NCI-H2029 (cell line): ENCODE measurements at regions not wholly inside any gene's neighbourhood (a gene's known extent, or its start where the extent isn't known, plus 50 kb on each side); places are given as distances from the start of the nearest gene placed in this dataset.
"Not testable (repeated sequence)": the region's sequence is repeated elsewhere in the genome, so short reads cannot be mapped to it uniquely, and the experiment has no call there.

Source experiments
- DNase-seq: peaks from one replicate; lab custom pipeline; 2025; lab: John Stamatoyannopoulos, UW

GRCh38 chr16:88228751-88229150, 154.0 kb upstream of the ZNF469 start:
- not testable (repeated sequence) for DNase-seq

- not testable (repeated sequence) for DNase-seq
Observed at GRCh38 chr16:88229710-88230109, 153.0 kb upstream of the ZNF469 start.

DNA sequence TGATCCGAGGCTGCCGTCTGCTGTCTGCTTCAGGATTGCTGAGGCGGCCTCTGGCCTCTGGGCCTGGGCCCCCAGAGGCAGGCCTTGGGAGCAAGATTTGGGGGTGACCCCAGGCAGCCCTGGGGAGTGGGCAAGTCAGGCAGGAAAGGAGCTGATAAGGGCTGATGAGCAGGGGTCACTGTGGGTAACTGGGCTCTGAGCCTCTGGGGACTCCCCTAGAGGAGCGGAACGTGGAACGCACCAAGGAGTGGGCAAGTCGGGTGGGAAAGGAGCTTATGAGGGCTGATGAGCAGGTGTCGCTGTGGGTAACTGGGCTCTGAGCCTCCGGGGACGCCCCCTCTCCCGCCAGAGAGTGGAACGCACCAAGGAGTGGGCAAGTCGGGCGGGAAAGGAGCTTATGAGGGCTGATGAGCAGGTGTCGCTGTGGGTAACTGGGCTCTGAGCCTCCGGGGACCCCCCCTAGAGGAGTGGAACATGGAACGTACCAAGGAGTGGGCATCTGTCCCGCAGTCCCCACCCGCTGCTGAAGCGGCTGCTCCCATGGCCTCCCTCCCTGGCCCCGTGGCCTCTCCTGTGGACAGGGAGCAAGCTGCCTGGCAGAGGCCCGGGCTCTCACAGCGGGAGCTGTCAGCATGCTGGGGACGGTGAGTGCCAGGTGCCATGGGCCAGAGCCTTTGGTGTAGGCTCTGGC, 152.3 kb upstream of the ZNF469 start:
- not testable (repeated sequence) for DNase-seq

DNA sequence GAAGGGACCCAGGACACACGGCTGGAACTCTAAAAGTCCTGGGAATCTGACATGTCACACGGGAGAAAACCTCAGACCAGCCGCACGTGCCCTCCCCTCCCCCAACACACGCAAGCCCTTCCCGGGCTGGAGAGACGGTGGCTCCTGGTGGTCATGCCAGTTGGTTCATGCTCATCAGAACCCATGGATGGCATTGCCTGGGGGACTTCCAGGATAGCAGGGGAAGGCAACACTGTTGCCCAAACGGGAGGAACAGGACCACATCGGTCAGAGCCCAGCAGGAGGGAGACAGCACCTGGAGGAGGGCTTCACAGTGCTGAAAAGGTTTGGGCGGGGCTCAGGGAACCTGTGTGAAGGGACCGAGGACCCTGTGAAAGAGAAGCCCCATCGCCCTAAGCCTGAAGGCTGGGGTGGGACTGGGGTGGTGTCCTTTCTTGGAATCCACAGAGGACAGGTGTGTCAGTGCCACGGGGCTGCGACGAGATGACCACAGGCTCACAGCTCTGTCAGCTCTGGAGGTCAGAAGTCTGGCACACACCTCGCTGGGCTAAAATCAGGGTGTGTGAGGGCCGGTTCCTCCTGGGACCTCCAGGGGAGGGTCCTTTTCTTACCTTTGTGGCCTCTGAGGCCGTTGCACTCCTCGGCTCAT, 151.7 kb upstream of the ZNF469 start:
- DNase-seq, result not testable (repeated sequence)

DNA sequence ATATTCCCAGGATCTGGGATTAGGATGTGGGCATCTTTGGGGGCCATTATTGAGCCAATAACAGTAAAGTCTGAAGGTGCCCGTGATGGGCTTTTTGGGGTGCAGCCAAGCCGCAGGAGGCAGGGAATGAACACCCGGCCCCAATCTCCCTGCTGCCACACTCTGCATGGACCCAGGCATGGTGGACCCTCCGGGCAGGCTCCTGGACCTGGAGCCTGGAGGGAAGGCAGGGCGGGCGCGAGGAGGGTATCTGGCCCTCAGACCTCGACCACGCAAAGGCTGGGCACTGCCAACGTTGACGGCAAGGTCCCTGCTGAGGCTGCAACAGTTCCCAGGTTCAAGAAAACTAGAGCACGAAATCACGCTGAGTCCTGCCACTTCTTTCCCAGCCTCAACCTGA, 150.9 kb upstream of the ZNF469 start:
- not testable (repeated sequence) for DNase-seq

DNA sequence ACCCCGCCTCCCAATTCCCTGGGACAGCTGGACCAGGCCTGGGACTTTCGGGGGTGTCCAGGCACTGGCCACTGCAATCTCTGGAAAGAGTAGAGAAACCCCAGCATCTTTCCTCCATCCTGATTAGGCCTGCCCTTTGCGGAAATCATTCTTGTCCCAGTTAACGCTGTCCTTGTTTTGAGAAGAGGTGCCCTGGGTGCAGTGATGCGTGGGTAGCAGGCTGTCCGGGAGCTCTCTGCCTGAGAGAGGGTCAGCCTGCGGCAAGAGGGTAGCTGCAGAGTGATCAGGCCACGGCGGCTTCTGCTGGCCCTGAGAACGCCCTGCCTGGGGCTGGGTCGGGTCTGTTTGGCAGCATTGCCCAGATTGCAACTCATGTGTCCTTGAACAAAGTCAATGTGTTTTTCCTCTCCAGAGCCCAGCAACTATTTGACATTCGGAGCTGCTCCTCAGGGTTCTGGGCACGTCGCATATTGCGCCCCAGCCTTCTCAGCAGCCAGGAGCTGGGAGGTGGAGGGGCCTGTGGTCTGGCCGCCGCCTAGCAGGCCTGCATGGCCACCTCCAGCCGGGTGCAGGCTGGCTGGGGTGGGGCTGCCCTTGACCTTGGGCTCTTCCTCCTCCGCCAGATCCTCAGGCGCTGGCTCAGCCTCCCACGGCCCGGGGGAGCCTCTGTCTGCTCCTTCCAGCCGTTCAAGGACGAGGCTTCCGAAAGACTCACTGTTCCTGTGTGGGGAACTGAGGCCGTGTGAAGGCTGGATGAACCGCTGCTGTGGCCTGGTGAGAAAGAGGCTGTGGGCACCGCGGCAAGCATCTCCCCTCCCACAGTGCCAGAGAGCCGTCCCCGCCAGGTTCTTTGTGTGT, 150.1 kb upstream of the ZNF469 start:
- not testable (repeated sequence) for DNase-seq

DNA sequence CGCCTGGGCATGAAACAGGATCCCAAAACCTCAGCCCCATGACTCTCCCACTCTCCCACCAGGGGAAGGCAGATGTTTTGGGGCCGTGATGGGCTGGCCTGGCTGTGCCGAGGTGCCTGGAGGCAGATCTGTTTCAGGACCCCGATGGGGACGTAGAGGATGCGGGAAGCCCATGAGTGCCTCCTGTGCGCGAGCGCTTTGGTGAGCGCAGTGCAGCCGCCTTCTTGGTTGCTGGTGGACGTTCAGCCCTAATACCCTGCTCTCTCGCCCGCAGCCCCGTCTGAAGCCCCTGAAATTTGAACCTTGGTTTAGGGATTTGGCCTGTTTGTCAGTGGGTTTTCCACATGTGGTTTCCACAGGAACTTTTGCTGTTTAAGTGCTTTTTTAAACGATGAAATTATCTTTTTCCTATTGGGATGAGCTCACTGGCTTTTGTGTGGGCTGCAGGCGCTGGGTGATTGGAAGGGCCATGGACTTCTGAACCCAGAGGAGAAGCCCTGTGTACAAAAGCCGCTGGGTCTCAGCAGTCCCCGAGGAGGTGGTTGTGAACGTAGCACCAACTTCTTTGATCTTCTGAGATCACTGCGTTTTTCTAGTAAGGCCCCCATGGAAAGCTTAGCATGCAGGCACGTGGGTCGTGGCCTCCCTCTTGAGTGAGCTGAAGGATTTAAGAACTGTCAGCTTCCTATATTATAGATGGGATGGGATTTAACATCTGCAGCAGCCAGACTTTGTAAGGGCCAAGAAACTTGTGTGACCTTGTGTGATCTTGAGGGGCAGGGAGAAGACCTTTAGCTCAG, 148.9 kb upstream of the ZNF469 start:
- not testable (repeated sequence) for DNase-seq

DNA sequence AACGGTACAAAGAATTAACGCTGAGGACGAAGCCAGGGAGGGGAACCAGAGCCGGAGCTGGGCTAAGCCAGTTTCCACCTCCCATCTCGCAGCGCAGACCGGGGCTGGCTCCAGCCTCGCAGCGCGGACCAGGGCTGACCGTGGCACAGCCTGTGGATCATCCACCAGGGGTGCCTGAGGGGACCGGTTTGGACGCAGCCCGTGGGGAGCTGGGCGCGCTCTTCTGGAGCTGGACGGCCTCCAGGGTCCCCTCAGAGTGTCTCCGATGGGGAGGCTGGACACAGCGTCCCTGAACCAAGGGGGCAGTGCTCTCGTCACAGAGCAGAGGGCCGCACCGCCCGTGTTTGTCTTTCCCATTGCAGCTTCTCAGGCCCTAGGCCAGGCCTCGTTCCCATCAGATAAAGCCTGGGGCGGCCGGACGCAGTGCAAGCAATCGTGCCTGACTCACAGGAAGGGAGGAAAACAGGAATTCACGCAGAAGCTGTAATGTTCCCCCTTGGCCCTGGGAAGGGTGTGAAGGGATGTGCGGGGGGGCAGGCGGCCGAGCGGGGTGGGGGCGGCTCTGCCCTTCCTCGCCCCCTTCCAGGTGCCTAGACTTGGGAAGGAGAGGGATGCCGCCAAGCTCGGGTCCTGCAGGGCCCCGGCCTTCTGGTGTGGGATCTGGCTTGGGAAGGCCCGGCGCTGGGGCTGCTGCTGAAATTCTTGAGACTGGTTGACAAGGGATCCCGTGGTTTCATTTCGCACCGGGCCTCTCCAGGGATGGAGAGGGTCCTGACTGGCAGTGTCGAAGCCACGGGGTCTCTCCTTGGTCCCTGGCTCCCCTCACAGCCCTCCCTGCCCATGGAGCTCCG, 148.1 kb upstream of the ZNF469 start:
- DNase-seq, result not testable (repeated sequence)

DNA sequence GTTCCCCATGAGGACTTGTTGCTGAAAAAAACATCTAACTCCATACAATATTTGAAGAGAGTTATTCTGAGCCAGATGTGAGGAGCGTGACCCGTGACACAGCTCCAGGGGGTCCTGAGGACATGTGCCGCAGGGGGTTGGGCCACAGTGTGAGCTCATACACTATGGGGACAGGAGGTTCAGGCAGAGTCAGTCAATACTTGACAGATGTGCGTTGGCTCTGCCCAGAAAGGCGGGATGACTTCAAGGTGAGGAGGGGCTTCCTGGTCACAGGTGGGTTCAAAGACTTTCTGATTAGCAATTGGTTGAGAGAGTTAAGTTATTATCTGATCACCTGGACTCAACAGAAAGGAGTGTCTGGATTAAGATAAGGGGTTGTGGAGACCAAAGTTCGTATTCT, 147.1 kb upstream of the ZNF469 start:
- not testable (repeated sequence) for DNase-seq

GRCh38 chr16:88236229-88236628, 146.5 kb upstream of the ZNF469 start:
- not testable (repeated sequence) for DNase-seq

- DNase-seq, result not testable (repeated sequence)
Observed at GRCh38 chr16:88237314-88237713, 145.4 kb upstream of the ZNF469 start.

DNA sequence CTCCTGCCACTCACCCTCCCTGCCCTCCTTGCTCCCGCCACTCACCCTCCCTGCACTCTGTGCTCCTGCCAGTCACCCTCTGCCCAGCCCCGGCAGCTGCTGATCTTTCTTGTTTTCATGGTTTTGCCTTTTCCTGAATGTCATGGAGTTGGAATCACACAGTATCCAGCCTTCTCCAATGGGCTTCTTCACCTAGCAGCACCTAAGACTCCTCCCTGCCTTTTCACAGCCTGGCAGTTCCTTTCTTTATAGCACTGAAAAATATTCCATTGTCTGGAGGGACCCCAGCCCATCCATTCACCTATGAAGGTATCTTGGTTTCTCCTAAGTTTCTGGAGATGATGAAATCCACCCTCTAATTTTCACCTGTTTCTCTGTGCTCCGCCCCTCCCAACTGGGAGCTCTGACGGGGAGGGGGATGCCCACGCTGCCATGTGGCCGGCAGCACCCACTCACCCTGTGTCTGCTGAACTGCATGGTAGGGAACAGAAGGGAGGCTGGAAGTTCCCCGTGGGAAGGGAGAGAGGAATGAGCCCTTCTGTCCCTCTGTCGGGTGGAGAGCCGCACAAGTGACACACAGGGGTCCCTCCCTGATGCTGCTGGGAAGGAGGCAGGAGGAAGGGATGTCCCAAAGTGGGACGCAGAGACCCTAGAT, 144.9 kb upstream of the ZNF469 start:
- DNase-seq, result not testable (repeated sequence)

DNA sequence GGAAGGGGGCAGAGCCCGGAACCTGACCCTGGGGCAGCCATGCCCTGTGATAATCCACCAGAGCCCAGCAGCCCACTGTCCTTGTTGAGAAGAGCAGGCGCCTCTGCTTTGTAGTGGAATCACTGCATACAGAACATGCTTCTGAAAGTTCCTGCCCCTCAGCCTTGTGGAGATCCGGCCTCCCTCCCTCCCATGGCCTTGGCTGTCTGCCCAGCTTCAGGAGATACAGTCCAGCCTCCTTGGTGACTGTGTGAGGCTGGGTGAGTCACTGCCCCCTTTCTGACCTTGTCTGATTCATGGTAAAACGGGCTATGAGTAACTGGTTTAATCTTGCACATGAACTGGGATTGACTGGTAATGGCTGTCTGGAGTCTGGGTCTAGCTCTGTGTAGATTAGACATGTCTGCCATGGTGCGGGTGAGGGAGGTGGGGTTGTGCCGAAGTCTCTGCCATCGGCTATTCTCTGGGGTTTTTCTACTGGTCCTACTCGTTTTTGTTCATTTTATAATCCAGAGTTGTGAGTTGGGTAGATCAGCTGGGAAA, 144.0 kb upstream of the ZNF469 start:
- peak; percentile 6 for DNase-seq

- DNase-seq, result not testable (repeated sequence)
Observed at GRCh38 chr16:88240118-88240517, 142.6 kb upstream of the ZNF469 start.

DNA sequence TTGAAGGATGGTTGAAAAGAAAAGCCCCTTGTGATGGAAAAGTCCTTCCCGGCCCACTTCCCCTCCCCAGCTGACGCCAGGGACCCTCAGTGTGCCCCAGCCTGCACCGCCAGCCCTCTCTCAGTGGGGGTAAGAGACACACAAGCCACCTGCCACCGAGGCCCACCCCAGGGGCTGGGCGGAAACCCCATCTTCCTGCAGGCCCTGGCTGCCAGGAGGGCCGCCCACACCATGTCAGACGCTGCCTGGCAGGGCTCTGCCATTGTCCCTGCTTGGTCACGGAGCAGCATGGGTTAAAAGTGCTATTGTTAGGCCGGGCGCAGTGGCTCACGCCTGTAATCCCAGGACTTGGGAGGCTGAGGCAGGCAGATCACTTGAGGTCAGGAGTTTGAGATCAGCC, 142.0 kb upstream of the ZNF469 start:
- not testable (repeated sequence) for DNase-seq

GRCh38 chr16:88241404-88242311, 141.1 kb upstream of the ZNF469 start:
- DNase-seq, result not testable (repeated sequence)

DNA sequence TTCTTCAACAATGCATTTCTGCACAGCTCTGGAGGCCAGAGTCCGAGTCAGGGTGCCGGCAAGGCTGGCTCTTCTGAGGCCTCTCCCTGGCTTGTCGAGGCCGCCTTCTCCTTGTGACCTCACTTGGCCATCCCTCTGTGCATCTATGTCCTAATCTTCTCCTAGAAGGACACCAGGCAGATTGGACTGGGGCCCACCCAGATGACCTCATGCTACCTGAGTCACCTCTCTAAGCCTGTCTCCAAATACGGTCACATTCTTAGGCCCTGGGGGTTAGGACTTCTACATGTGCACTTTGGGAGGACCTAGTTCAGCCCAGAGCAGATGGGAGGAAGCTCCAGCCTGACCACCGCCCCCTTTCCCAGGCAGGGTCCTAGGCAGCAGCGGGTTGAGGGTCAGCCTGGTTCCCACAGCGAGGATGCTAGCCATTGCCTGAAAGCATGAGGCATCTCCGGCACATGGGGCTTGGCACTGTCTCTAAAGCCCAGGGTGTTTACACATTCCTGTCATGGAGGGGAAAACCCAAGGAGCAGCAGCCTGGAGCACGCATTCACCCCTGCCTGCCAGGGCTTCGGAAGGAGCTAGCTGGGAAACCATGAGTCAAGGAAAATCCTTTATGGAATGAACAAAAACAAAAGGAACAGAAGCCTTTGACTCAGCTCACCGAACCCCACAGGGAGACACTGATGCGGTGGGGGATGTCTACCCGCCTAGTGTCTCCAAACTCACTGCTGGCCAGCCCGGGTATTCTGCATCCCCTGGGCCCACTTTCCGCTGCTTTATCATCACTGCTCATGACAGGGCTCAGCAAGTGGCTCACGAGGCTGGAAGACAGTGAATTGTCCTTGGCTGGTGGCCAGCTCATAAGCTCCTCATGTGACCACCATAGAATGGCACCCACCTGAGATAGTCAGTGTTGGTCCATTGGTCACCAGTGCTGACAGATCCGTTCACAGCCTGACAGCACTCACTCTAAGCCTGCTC, 140.2 kb upstream of the ZNF469 start:
- DNase-seq, result not testable (repeated sequence)

DNA sequence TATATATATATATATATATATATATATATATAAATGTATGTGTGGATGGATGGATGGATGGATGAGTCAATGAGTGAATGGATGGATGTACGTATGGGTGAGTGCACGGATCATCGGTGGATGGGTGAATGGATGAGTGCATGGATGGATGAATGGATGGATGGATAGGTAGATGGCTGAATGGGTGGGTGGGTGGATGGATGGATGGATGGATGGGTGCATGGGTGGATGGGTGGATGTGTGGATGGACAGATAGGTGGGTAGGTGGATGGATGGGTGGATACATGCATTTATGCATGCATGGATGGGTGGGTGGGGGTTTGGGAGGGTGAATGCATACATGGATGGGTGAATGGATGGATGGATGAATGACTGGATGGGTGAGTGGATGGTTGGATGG, 138.8 kb upstream of the ZNF469 start:
- not testable (repeated sequence) for DNase-seq
